Activated naive CD8-positive, alpha-beta T cell treated with anti-CD3 and anti-CD28 coated beads, Interleukin-2, amount 50 U/mL, for 16 hours (primary cell): ENCODE measurements at regions not wholly inside any gene's neighbourhood (a gene's known extent, or its start where the extent isn't known, plus 50 kb on each side); places are given as distances from the start of the nearest gene placed in this dataset.
A peak's percentile ranks its signal among the peaks of the same experiment; 100 is the strongest.

Source experiments
- DNase-seq: peaks from one replicate; pipeline ENCODE4 v3.0.0-alpha.2; 2020; ENCODE audit warnings: low read depth, low spot score

DNA sequence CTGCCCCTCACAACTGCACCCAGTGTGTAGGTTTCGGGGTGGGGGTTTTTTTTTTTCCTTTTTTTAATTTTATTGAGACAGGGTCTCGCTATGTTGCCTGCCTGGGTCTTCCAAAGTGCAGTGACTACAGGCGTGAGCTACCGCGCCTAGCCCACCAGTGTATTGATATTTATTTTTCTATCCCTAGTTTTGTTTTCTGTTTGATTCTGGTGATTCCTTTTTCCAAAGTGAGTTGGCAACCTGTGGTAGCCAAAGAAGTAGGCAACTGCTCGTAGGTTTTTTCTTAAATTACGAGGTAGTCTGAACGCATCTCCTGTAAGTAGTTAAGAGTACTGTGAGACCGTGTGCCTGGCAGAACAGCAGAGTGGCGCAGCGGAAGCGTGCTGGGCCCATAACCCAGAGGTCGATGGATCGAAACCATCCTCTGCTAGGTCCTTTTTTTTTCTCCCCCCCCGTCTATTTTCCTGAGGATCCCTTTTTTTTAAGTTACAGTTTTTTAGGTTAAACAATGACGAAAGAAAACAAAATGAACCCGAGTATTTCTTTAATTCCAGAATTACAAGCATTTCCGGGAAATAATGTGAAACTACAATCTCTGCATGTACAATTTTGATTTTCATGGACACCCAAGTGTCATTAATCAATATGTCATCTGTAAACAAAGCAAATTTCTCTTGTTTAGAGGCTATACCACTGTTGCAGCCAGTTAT is 78.7 kb upstream of the BTN3A2 start:
- no peak for DNase-seq

DNA sequence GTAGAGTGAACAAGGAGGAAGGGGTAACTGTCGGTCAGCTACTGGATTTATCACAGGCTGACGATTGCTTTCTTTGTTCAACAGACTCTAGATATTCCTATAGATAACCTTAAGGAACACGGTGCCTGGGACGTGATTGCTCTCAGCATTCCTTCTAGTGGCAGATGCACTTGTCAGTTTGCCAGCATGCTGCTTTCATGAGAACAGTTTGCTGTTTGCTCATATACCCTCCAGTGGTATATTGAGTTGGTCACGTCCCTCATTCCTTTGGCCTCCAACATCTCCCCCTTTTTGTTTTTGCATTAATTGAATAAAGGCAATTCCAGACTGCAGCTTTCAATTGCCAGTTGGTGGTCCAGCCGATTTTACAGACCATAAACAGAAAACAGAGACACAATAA is 76.8 kb upstream of the BTN3A2 start:
- no peak for DNase-seq

DNA sequence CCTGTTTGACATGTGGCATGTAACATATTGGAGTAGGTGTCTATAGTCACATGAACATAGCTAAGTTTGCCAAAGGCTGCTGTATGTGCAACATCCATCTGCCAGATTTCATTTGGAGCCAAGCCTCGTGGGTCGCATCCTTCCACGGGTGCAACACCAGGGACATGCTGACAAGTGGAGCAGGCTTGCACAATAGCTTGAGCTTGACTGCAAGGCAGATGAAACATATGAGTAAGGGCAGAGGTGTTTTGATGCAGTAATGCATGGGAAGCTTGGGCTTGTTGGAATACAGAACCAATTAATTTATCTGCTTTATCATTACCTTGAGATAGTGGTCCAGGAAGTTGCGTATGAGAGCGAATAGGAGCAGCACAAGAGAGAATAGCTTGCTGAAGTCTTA is 74.1 kb upstream of the BTN3A2 start:
- DNase-seq, result no peak

DNA sequence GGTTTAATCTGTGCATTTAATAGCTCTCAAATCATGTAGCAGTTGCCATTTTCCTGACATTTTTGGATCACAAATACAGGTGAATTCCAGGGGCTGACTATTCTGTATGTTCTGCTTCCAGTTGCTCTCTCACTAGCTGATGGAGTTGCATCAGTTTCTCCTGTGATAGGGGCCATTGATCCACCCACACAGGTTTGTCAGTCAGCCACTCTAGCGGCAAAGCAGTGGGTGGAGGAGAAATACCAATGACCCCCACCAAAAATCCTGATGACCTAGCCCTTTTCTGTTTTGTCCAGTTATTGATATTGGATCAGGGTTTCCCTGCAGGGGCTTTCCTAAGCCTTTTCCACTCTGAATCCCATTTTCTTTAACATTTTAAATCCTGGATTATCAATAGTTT is 72.3 kb upstream of the BTN3A2 start:
- DNase-seq, result no peak

DNA sequence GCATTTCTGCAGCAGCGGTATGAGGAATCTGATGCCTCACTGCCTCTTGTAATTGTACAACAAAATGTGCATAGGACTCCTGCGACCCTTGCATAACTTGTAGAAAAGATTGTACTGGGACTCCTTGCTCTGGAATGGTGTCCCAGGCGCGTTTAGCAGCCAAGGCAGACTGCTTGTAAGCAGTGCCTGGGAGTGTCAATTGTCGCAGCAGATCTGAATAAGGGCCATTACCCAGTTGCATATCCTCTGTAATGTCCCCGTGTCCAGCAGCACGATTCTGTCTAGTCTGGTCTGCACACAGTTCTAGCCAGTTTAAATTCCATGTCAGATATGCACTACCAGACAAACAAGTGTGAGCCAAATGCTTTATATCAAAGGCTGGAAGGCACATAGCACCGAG is 70.7 kb upstream of the BTN3A2 start:
- DNase-seq, result no peak

DNA sequence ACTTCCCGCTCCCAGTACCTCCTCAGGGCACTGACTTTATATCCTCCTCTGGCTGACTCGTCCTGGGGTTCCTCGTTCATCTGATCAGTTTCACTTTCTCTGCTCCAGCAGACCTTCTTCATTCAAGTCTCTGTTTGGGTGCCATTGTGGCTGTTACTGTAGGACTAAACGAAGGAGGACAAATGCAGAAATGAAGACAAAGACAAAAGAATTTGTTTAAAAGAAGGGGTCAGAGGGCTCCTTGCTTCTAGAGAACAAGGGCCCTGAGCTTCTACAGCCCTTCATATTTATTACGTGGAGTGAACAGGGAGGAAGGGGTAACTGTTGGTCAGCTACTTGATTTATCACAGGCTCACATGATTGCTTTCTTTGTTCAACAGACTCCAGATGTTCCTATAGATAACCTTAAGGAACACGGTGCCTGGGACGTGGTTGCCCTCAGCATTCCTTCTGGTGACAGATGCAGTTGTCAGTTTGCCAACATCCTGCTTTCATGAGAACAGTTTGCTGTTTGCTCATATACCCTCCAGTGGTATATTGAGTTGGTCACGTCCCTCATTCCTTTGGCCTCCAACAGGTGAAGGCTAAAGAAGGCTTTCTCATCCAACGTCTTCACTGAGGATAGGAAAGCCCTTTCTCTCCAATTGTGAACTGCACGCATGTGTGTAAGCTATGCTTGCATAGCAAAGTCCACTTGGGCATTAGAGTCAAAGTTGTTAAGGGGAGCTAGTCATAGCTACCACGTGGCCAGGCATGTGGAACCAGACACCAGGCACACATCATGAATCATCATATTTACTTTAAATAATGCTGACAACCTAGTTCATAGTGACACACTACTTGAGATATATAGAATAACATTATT is 69.1 kb upstream of the BTN3A2 start:
- no peak for DNase-seq

DNA sequence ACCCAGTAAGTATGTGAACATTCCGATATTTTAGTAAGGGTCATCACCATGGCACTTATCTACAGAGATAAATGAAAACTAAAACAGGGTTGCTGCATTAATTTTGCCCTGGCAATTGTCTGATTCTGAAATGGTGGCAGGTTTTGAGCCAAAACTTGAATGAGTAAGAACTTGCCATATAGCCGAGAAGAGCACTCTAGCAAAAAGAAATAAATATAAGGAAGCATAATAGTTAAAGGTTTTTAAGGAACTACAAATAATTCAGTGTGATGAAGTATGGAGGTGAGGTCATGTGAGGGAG is 68.5 kb upstream of the BTN3A2 start:
- no peak for DNase-seq

DNA sequence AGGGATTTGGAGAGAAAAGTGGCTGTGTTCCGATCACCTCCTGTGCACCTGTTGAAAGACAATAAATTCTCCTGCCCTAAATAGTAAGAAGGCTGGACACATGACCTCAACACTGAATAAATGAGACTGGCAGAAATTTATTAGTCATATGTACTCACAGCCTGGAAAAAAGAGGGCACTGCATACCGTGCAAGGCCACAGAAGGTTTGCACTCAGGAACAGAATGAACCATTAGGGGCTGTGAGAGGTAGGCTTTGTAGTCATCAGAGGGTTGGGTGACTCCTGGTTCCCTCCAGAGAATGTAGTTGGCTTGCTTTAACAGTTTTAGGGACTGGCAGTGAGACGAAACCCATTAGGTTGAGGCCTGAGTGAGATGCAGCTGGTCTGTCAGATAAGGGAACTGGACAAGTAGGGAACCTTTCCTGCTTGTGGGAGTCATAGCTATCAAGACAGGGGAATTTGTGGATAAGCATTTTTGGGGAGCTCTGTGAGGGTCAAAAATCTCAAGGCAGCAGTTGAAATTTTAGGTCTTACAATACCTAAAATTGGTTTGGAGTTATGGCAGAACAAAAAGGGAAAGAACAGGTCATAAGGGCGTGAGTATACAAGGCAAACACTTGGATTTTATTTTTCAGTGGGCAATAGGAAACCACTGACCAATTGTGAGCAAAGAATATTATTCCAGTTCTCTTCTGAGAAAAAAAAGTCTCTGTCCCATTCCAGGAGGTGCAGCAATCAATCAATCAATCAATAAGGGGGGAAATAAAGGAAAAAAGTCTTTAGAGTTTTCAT is 67.9 kb upstream of the BTN3A2 start:
- DNase-seq, result no peak

DNA sequence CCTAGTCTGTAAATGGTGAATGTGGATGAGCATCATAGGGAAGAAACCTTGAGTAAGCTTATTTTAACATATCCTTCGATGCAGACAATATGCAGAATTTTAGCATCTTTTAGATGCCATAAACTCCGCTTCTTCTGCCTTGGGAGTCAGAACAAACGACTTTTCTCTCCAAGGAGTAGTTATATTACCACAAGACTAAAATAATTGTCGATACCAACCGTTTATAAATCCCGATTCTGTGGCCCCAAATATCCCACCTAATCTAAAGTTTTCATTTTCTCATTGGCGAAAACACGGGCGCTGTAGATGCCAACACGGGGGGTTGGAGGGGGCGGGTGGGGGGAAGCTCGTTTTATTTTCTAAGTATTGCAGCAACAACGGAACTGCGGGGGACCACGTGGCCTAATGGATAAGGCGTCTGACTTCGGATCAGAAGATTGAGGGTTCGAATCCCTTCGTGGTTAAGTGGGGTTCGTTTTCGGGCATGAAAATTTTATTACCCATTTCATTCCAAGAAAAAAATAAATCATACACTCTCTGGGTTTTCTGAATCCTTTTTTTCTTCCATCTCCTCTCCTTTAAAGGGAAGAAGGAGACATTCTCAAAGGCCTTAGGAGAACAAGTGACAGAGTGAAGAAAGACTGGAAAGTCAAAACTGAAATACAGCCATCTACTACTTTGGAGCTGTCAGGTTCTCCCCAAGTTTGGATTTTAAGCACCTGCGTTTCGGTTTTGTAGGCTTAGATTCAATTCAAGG is 65.5 kb upstream of the BTN3A2 start:
- DNase-seq, result no peak

DNA sequence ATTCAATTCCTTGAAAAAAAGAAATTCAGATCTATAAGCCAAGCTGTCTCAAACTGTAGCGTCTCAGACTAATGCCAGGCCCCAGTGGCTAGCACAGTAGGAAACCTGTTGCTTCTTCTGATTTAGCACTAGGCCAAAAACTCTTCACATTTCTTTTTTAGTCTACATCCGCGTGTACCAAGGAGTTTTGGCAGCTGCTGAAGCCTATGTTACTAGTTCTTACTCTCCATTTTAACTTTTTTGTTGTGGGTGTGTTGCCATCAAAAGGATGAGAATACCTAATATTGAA is 65.0 kb upstream of the BTN3A2 start:
- DNase-seq, result no peak

DNA sequence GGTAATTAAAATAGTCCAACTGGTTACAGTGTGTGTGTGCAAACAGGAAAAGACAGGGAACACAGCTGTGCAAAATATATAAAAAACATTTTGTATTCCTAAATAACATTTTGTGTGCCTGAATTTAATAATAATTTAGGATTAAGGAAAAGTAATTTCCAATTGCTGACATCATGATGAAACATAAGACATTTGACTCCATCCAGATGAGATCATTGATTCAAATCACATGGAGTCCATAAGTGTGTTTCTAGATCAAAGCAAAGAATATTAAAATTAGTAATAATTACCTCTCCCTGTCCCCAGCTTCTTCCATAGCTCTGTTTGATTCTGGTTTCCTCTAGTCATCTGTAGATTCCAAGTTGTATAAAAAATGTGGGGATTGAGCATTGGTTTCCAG is 64.6 kb upstream of the BTN3A2 start:
- no peak for DNase-seq

DNA sequence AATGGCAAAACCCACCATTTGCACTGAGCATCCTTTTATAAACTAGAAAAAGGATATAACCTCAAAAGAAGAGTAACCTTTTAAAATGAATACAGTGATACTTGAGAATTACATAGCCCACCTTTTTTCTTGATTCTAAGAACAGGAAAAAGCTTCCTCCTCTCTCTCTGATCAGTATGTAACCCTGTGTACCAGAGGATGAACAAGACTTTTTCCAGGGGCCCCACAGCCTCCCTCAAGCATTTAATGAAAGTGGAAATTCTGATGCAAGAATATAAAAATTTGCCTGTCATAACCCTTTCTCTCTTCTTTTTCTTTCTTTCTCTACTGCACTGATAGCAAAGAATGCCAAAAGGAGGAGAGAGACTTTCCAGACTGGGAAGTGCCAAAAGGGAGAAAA is 64.2 kb upstream of the BTN3A2 start:
- no peak for DNase-seq

DNA sequence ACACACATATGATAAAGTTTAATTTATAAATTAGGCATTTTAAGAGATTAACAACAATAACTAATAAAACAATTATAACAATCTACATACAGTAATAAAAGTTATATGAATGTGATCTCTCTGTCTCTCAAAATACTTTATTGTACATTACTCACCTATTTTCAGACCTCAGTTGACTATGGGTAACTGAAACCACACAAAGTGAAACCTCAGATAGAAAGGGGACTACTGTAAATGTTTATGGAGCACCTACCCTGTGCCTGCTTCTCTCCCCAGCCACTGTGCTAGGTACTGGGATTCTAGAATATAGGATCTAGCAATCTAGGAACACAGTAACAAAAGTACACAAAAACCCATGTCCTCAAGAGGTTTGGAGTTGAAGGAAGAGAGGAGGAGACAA is 63.4 kb upstream of the BTN3A2 start:
- DNase-seq, result no peak

DNA sequence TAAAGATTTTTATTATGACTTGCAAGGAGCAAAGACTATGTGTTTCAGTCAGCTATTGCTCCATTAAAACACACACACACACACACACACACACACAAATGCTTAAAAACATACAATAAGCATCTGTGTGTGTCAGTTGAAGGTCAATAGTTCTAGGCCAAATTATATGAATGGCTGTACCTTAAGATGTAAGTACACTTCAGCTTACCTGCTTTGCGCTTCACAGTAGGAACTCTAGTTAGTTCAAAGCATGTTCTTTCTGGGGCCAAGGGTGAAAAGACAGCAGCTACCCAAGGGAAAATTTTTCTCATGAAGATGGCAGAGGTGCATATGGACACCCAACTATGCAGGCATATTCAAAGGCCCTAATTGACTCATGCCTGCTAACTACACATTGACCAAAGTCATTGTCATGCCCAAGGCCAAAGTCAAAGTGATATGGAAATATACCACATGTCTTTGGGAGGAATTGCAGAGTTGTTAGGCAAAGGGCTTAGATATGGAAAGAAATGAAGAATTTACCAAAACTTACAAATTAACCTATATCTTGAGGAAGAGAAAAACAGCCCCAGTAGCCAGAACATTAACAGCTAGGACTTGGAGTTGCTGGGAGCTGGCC is 61.9 kb upstream of the BTN3A2 start:
- no peak for DNase-seq

DNA sequence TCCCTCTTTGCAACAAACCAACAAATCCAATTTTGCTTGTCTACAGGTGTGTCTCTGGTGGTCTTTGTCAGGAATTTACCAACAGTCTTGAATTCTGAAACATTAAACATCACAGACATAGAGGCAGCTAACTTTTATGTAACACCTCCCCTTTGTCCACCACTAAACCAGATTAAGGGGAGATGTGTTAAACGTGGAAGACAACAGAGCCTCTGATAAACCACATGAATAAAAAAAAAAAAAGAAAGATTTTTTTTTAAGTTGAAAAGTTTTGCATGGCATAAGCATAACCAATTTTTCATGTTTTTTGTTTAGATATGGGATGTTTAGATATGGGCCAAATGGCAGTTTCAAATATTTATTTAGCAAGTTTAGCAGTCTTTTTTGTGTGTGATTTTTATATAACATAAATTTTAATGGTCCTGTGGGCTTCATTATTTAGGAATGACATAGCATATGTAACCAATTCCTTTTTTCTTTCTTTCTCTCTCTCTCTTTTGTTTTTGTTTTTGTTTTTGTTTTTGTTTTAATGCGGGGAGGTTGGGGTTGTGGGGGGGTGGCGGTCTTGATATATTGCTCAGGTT is 60.7 kb upstream of the BTN3A2 start:
- no peak for DNase-seq

DNA sequence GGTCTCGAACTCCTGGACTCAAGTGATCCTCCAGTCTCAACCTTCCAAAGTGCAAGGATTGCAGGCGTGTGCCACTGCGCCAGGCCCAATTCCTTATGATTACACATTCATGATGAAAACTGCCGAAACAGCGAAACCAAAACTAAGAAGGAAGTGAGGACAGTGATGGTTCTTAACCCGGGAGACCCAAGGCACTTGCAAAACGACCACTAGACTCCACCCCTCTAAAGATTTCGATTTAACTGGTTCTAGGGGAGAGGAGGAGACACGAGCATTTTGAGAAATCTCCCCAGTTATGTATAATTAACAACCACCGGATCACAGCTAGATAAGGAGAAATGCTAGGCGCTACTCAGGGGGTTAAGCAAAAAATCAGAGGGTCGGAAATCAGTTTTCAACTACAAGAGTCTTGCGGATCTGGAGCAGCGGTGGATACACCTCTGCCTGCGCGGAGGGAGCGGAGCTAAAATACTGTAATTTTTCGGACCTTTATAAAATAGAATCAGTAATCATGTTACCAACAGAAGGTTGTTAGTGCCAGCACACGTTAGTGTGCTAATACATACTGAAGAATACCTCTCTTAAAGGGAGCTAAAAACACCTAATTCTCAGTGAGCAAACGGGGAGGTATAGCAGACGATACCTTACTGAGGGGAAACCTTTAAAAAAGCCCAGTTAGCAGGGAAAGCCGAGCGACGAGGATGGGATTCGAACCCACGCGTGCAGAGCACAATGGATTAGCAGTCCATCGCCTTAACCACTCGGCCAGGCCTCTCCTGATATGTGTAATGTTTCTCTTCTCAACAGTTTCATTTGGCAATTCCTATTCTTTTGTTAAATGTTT is 60.0 kb upstream of the BTN3A2 start:
- peak; percentile 49 for DNase-seq

DNA sequence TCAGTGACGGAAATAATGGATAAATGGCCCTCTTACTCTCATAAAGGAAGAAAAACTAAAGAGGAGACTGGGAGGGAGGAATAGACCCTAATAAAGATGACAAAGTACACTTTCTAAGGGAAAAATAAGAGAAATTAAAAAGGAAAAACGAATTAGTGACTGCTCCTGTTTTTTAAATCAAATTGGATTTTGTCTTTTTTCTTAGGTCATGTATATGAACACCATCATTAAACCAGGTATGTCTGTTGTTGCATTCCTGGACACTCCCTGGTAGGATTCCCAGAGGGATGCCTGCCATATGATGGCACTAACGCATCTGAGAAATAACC is 59.4 kb upstream of the BTN3A2 start:
- no peak for DNase-seq

DNA sequence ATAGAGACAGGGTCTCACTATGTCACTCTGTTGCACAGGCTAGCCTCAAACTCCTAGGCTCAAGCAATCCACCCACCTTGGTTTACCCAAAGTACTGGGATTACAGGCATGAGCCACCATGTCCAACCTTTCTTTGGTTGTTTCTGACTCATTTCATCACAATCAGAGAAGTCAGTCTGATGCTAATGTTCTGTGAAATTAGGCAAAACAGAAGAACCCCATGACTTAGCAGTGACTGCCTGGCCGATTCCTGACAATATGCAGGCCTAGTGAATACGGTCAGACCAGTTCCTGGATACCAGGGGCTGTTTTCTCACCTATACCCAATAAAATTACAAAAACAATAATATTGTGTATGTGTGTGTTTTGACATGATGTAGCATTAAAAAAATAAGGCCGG is 58.8 kb upstream of the BTN3A2 start:
- no peak for DNase-seq

DNA sequence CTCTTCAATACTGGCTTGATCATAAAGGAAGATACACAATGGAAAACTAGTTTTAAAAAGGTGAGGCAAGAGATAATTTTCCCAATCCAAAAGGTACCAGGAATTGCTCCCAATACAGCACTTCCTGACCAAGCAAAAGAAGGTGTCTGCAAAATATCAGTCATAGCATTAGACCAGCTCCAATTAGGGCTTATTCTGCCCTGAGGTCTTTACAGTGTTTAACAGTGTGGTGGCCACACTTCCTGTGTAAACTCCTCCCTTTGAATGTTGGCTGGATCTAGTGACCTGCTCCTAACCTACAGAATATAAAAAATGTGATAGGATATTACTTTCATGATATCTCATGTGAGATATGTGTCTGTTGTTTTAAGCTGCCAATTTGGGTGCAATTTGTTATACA is 57.1 kb upstream of the BTN3A2 start:
- no peak for DNase-seq

DNA sequence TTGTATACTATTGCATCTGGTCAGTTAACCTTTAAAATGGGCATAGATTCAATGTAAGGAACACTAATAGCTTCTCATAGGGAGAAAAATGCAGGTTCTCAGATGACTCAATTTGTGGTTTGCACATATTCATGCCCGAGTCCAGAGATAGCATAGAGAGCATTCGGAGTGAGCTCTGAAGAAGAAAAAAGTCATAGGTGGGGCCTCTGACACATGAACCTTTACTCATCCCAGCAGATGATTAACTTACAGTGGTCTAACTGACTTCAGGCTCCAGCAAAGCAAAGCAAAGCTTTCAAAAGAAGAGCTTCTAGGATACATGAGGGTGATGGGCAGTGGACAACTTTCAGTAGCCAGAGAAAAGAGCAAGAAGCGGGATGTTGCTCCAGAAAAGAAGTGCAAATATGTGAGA is 55.3 kb upstream of the BTN3A2 start:
- DNase-seq, result no peak

DNA sequence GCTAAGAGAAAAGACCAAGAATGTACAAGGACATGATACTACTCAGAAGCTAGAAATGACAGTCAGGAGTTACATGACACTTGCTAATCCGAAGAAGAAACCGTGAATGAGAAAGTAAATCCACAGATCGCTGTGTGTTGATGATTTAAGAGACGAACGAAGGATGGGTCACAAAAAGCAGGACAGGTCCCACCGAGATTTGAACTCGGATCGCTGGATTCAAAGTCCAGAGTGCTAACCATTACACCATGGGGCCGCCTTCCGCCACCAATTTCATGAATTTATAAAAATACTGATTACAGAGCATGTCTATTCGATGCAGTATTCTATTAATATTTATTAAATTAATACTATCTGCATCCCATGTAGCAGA is 54.0 kb upstream of the BTN3A2 start:
- DNase-seq, result no peak
